ENCODE measurements at regions not wholly inside any gene's neighbourhood (a gene's known extent, or its start where the extent isn't known, plus 50 kb on each side); places are given as distances from the start of the nearest gene placed in this dataset.
A peak's percentile ranks its signal among the peaks of the same experiment; 100 is the strongest.

DNA sequence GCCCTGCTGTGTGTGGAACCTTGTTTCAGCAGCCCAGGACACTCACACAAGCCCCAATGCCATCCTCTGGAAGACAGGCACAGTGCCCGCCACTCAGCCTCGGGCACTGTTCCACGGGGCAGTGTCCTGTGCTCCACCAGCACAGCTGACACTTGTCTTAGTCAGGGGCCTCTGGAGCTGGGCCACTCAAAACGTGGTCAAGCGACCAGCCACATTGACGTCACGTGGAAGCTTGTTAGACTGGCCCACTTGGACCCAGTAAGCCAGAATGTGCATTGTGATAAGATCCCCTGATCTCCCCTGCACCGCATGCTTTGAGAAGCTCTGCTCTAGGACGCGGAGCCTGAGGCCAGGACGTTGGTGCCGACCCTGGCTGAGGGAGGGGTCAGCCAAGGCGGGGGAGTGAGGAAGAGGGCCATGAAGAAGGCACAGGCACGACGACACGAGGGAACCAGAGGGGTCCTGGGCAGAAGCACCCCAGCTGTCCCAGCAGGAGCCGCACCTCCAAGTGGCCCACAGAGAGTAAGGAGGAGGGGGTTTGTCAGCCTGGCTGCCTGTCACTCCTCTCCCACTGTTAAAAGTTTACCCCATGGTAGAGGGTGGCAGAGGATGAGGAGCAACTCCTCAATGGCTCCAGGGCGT, 64.6 kb downstream of the LINC01488 start:
- DNase-seq = peak; percentile 2

DNA sequence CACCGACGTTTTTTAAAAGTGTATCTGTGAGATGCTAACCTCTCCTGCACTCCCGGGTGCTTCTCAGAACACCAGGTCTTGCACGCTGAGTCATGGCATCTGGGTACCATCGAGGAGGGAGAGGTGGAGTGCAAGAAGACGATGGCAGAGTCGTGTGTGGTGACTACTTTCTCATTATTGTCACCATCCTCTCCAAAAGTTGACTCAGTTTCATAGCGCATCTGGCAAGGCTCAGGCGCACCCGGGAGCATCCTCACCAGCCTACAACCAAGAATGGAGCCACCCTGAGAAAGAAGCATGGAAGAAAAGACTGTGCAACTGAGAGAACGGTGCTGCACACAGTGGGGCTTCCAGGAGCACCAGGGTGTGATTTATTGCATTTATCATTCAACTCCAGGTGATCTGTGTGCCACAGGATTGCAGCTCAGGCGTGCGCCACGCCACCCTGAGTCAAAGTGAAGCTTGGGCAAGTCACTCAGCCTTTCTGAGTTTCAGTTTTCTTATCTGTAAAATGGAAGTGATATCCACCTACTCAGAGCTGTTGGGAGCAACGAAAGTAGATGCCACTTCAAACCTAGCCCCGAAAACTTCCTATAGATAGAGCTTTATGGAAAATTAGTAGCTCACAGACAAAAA, 65.4 kb downstream of the LINC01488 start:
- peak; percentile 23 for DNase-seq

DNA sequence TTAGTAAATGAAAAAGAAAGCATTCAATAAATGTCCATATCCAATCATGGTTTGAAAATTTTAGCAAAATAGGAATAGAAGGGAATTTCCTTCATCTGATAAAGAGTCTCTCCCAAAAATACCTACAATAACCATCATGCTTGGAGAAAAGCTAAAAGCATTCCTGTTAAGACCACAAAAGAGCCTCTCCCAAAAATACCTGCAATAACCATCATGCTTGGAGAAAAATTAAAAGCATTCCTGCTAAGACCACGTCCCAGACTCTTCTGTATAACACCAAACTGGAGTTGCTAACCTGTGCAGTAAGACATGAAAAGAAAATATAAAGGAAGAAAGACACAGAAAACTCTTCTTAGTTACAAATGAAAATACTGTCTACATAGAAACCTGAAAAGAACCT, 69.4 kb downstream of the LINC01488 start:
- no peak for DNase-seq

DNA sequence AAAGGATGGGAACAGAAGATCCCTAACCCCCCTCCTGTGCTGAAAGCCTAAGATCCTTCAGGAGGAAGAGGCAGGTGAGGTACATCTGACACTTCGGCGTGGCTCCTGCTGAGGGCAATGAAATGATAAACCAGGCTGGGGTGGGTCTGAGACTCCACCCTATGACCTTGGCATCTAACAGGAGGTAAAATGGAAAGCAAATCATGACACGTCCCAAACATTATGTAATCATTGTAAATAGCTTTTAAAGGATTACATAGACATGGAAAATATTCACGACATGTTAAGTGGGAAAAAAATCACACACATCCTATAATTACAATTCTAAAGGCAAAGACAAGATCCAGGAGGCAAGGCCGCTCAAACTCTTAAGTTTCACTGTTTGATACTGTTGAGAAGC, 70.5 kb downstream of the LINC01488 start:
- peak; percentile 5 for DNase-seq

DNA sequence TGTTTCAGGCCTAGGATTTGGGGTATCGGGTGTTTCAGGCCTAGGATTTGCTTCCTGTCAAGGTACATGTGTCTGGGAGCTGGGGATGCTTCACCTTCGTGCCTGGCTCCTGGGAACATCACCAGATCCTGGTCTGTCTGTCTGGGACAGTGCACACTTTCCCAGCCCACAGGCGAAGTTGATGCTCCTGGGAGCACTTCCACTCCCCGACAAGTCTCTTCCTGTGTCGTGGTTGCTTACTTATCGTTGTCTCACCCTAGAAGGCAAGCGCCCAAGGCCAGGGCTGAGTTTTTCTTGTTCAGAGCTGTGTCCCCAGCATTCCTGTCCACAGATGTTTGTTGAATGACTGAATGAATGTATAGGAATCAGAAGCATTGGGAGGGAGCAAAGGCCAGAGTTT, 71.5 kb downstream of the LINC01488 start:
- peak; percentile 2 for DNase-seq

DNA sequence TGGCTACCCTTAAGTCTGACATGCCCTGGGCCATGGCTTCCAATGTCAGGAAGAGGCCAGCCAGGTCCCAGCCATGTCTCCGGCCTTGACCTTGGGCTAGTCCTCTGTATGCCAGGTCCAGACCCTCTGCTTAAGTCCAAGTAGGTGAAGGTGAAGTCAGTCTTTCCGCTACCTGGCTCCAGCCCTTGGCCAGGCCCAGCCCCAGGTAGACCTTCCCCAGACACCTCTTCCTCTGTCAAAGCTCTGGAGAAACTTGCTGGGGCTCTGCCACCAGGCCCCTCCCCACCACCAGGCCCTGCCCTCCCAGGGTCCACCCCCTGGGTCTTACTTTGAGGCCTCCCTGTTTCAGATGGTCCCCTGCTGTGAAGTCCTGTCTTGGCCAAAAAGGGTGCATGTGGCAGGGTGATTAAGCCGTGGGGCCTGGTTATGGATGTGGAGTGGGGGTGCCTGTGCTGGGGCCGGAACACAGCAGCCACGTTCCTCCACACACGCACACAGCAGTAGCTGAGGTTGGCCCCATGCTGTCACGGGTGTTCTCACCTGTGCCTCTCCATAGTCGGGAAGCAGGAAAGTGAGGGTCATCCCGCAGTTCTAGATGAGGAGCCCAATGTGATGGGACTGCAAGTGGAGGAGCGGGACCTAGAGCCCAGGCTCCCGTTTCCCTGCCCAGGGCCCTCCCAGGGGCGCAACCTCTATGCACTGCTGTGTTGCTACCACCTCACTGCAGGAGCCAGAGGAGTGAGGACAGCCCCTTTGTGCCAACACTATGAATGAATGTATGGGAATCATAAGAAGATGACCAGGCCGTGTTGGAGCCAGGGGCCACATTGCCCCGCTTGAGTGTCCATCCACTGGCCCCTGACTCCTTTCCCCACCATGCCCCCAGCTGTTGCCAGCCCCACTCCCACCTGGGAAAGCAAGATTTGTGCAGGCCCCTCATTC, 72.2 kb downstream of the LINC01488 start:
- no peak for DNase-seq

DNA sequence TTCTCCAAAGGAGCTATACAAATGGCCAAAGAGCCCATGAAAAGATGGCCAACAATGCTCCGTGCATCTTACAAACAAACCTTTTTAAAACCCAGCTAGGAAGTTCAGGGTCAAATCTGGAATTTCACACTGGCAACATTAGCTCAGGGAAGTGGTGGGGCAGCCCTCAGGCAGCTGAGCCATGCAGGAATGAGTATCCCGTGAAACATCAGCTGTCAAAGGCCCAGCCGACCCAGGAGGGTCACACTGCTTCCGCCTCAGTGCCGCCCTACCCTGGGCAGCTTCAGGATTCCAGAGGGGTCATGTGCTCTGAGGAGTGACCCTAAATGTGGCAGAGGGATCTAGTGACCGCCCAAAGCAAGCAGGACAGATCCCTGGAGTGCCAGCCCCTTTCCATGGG, 73.4 kb downstream of the LINC01488 start:
- no peak for DNase-seq

DNA sequence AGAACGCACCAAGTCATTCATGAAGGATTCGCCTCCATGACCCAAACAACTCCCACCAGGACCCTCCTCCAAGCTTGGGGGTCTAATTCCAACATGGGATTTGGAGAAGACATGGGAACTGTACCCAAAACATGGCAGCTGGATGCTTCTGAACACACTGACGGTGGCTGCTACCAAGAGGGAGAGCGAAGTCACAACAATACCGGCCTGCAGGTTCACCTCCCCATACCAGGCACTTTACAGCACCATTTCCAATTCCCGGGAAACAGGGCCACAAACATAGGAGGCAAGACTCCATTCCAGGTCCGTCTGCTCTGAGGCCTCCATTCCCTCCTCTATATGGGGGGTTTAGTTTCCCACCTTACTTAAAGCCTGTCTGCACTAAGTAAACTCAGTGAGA, 75.8 kb downstream of the LINC01488 start:
- no peak for DNase-seq

DNA sequence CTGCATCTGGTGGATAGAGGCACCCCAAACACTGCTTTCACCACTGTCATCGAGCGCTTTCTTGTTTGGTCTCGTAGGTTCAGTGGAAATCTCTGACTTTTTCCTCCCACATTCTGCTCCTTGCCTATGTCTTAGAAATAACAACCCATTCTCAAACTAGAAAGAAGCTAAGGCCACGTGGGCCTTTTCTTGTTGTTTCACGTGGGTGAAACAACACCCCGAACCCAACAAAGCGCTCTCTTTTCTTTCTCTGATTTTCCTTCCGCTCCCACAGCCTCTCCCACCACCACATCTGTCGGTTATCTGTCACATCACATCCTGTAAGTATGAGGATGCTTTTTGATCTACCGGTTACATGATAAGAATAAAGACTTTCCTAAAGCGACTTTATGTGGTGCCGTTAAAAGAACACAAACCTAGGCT, 77.1 kb downstream of the LINC01488 start:
- no peak for DNase-seq

DNA sequence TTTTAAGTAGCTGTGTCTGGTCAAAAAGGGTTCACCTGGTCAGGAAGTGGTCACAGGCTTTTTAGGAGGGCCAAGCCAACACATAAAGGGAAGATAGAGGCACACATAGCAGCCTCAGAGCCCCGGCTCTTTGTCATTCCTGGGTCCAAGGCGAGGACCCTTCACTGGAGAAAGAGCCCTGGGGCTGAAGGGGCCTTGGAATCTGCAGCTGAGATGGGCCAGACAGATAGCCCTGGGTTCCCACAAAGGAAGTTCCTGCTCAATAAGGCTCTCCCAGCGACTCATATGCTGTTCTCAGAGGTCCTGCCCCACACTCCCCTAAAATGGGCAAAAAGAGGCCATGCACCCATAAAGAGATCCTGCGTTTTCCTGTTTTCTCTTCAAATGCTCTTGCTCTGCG, 77.7 kb downstream of the LINC01488 start:
- no peak for DNase-seq

DNA sequence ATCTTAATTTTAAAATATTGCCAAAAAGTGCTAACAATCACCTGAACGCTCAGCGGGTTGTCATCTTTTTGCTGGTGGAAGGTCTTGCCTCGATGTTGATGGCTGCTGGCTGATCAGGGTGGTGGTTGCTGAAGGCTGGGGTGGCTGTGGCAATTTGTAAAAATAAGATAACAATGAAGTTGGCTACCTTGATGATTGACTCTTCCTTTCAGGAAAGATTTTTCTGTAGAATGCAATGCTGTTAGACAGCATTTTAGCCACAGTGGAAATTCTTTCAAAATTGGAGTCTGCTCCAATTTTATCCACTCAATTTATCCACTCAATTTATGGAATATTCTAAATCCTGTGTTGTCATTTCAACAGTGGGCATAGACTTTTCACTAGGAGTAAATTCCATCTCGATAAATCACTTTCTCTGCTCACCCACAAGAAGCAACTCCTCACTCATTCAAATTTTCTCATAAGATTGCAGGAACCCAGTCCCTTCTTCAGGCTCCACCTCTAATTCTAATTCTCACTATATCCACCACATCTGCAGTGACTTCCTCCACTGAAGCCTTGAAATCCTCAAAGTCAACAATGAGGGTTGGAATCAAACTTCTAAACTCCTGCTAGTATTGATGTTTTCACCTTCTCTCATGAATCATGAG, 78.8 kb downstream of the LINC01488 start:
- no peak for DNase-seq

DNA sequence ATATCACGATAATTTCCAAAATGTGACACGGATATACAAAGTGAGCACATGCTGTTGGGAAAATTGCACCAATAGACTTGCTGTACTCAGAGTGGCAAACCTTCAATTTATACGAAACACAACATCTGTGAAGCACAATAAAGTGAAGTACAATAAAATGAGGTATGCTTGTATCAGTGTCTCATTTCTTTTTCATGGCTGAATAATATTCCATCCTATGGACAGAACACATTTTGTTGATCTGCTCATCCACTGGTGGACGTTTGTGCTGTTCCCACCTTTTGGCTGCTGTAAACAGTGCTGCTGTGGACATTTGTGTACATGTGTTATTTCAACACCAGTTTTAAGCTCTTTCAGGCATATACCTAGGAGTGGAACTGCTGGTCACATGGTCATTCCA, 78.7 kb upstream of the CCND1 start:
- DNase-seq = no peak

DNA sequence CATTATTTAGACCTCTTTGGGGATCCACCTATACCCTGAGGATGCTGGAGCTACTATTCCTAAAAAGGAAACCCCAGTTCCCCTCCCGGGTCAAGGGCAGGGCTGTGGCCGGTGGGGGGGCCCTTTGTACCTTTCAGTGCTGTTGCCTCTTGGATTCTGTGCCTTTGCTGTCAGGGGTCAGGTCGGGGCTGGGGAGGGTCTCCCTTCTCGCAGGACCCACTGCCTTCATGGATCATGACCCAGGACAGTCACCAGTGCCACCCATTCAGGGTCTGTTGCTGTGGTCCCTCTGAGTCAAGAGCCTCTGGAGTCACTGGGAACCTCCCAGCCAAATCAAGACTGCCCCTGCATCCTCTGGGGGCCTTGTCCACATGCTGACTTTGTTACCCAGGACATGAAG, 78.1 kb upstream of the CCND1 start:
- no peak for DNase-seq

DNA sequence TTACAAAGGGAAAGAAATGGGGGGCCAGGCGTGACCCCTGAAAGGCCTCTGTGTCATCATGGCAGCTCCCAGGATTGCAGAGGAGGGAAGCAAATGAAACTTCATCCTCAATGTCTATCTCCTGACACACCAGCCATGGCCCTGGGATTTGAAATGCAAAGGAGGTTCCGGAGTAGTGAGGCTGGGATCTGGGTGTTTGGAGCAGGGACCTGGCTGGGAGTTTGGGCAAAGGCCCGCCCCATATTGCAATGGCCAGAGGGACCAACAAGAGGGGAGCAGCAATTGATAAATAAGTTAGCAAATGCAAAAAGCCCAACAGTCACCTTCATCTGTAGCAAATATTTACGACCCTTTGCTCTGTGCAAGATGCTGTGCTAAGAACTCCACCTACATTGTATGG, 77.7 kb upstream of the CCND1 start:
- DNase-seq = no peak

DNA sequence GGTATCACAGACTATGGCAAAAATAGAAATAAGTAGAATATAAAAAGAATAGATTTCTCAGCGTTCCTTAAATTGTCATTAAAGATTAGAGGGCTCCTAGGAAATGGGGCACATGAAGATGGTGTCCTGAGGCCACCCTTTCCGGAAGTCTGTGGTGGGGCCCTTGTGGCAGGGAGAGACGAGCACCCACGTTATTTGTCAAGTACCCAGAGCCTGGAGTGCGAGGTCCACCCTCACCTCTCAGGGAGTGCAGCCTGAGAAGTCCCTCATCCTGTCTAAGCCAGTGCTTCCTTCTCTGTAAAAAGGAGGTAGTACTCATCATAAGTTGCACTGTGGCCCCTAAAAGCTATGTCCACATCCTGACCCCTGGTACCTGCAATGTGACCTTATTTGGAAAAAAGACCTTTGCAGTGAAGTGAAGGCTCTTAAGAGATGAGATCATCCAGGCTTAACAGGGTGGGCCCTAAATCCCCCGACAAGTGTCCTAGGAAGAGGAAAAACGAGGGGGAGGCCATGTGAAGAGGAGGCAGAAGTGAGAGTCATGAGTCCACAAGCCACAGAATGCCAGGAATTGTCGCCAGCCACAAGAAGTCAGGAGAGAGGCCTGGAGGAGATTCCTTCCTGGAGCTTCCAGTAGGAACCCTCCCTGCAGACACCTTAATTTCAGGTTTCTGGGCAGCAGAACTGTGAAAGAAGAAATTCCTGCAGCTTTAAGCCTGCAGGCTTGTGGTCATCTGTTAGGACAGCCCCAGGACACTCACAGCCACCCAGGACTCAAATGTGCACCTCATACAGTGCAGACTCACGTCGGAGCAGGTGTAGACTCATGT, 76.8 kb upstream of the CCND1 start:
- DNase-seq = no peak

DNA sequence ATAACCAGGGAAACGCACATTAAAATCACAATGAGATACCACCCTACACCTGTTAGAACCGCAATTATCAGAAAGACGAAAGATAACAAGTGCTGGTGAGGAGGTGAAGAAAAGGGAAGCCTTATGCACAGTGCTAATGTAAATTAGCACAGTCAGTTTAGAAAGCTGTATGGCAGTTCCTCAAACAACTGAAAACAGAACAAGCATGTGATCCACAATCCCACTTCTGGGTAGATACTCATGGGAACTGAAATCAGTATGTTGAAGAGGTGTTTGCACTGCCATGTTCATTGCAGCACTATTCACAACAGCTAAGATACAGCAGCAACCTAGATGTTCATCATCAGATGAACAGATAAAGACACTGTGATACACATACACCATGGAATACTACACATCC, 75.0 kb upstream of the CCND1 start:
- DNase-seq = no peak

DNA sequence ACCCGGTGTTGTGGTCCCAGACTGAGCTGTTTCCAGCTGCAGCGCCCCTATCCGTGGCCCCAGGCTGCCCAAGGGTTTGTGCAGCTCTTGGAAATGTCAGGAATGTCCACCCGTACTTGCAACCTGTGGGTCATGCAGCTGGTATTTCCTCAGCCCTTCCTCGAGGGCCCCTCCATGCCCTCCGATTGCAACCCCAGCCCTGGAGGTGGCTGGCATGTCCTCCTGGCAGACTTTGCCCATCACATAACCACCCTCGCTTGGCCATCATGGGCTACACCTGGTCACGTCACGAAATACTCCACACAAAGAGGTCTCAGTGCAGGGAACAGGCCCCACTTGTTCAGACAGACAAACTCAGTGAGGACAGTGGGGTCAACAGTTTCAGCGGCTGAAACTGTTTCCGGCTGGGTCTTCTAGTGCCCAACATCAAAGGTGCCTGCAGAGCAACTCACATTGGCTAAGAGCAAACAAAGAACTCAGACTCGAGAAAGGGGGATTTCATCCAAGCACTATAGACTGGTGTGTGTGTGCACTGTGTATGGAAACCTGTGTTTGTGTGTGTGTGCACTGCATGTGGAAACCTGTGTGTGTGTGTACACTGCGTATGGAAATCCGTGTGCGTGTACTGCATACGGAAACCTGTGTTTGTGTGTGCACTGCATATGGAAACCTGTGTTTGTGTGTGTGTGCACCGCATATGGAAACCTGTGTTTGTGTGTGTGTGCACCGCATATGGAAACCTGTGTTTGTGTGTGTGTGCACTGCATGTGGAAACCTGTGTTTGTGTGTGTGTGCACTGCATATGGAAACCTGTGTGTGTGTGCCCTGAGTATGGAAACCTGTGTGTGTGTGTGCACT, 72.8 kb upstream of the CCND1 start:
- DNase-seq = no peak

DNA sequence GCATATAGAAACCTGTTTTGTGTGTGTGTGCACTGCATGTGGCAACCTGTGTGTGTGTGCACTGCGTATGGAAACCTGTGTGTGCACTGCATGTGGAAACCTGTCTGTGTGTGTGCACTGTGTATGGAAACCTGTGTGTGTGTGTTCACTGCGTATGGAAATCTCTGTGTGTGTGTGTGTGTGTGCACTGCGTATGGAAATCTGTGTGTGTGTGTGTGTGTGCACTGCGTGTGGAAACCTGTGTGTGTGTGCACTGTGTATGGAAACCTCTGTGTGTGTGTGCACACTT, 72.2 kb upstream of the CCND1 start:
- no peak for DNase-seq

DNA sequence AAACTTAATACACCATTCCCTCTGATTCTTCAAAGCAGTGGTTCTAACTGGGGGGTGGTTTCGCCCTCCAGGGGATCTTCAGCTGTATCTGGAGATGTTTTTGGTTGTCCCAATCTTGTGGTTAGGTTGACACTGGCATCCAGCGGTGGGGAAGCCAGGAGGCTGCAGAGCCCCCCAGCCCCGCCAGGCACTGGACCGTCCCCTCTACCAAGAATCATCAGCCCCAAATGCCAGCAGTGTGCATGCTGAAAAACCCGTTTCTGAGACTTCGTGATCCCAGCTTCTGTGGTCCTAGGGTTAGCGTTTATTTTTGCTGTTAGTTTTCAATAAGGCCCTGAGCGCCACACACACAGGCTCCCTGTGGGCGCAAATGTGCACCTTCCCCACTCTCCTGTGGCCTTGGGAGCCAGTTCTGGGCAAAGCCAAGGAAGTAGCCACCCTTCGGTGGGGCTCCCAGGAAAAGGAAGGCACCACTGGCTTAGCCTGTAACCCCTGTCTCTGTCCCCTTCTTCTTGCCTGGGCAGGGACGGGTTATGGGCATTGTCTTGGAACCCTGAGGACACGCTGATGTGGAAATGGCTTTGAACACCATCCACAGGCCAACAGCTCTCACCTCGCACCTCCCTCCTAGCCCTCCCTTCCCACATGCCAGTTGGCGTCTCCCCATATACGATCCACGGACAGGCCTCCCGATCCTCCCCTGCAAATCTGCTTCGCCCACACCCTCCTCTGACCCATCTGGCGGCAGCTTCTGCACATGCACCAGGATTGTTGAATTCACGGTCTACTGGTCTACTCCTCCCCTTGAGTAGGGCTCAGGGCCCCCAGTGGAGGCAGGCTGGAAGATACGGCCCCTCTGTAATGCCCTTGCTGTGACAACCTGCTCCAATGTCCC, 71.4 kb upstream of the CCND1 start:
- no peak for DNase-seq

DNA sequence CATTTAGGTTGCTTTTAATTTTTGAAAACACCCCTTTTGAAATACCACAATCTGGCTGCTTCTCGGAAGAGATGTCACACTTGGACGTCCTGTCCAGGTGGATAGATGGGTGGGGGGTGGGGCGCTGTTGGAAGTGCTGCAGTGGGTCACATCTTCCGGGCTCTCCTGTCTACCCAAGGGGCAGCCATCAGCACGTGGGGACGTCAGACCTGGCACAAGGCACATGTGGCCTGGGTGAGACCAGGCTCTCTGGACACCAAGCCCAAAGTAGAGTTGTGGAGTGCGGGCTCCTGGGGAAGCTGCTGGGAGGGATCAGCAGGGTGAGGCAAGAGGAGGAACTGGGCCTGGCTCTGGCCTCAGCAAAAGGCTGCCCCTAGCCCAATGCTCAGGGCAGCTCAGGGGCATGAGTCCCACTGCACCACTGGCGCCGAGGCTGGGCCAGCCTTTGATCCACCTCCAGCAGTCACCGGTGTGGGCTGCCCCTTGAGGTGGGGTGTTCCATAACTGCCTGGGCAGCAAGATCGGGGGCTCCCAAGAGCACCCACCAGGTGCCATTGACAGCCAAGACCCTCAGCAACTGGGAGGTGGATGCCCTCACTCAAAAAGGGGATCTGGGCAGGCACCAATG, 68.6 kb upstream of the CCND1 start:
- DNase-seq = no peak

Data from activated CD4-positive, CD25-positive, alpha-beta regulatory T cell treated with anti-CD3 and anti-CD28 coated beads, Interleukin-2, amount 50 U/mL, for 72 hours (primary cell).